ENCODE measurements at regions not wholly inside any gene's neighbourhood (a gene's known extent, or its start where the extent isn't known, plus 50 kb on each side); places are given as distances from the start of the nearest gene placed in this dataset.

- H3K27ac ChIP-seq = no peak overlapping the region
- H3K4me3 ChIP-seq = no peak overlapping the region
- ATAC-seq (no peak), DNase-seq (peak in 3 of 4 donors; percentile 14 to 40 (median 14))
- intact Hi-C loops (cut with DNase I) = no loop called here
- no peaks in the 10 kb centered on the region for H3K36me3 ChIP-seq (replicated peaks in 1 of 2; ENCODE audit: insufficient read depth in 1 of 2, low read depth in 2 of 2)
- no peaks in the 10 kb centered on the region for H3K4me1 ChIP-seq
- 10 to 21% methylated on average over 5 of the region's 5 CpGs for WGBS, 2 donors
- no peaks in the 10 kb centered on the region for H3K9me3 ChIP-seq
- TF ChIP-seq POLR2A (IDR thresholded peaks at IDR 0.05) (no peak), CTCF (IDR thresholded peaks at IDR 0.05) (no peak)
- no peaks in the 10 kb centered on the region for H3K27me3 ChIP-seq
Observed at GRCh38 chr1:57835620-57836019, 411.8 kb upstream of the DAB1 start.

- WGBS, 2 donors = 65 to 83% methylated on average over 2 of the region's 2 CpGs
- Histone ChIP-seq H3K27ac (no peak overlapping the region), H3K4me1 (no peaks in the 10 kb centered on the region), H3K4me3 (no peak overlapping the region), H3K36me3 (replicated peaks in 1 of 2; ENCODE audit: insufficient read depth in 1 of 2, low read depth in 2 of 2) (no peaks in the 10 kb centered on the region), H3K9me3 (no peaks in the 10 kb centered on the region), H3K27me3 (no peaks in the 10 kb centered on the region)
- intact Hi-C loops (cut with DNase I) = no loop called here
- DNase-seq (no peak), ATAC-seq (no peak)
- TF ChIP-seq CTCF (IDR thresholded peaks at IDR 0.05) (no peak), POLR2A (IDR thresholded peaks at IDR 0.05) (no peak)
Observed at GRCh38 chr1:57833296-57833695, 409.4 kb upstream of the DAB1 start.

GRCh38 chr1:57832612-57833011 is 408.8 kb upstream of the DAB1 start:
- Histone ChIP-seq H3K27ac (no peak overlapping the region), H3K27me3 (no peaks in the 10 kb centered on the region), H3K4me1 (no peaks in the 10 kb centered on the region), H3K4me3 (no peak overlapping the region), H3K9me3 (no peaks in the 10 kb centered on the region), H3K36me3 (replicated peaks in 1 of 2; ENCODE audit: insufficient read depth in 1 of 2, low read depth in 2 of 2) (no peaks in the 10 kb centered on the region)
- intact Hi-C loops (cut with DNase I) = no loop called here
- ATAC-seq = no peak
- no peak for DNase-seq
- TF ChIP-seq POLR2A (IDR thresholded peaks at IDR 0.05) (no peak), CTCF (IDR thresholded peaks at IDR 0.05) (no peak)

GRCh38 chr1:57831624-57832023 is 407.8 kb upstream of the DAB1 start:
- 64 to 83% methylated on average over 1 of the region's 1 CpG for WGBS, 2 donors
- Histone ChIP-seq H3K9me3 (no peaks in the 10 kb centered on the region), H3K27me3 (no peaks in the 10 kb centered on the region), H3K27ac (no peak overlapping the region), H3K36me3 (replicated peaks in 1 of 2; ENCODE audit: insufficient read depth in 1 of 2, low read depth in 2 of 2) (no peaks in the 10 kb centered on the region), H3K4me3 (no peak overlapping the region), H3K4me1 (no peaks in the 10 kb centered on the region)
- intact Hi-C loops (cut with DNase I) = no loop called here
- ATAC-seq = no peak
- TF ChIP-seq CTCF (IDR thresholded peaks at IDR 0.05) (no peak), POLR2A (IDR thresholded peaks at IDR 0.05) (no peak)
- DNase-seq = no peak

GRCh38 chr1:57826535-57826934 is 402.7 kb upstream of the DAB1 start:
- ATAC-seq (no peak), DNase-seq (peak in 3 of 4 donors; percentile 22 to 27 (median 27))
- no peak for TF ChIP-seq CTCF (IDR thresholded peaks at IDR 0.05)
- TF ChIP-seq POLR2A (IDR thresholded peaks at IDR 0.05) = no peak
- 65 to 83% methylated on average over 2 of the region's 2 CpGs for WGBS, 2 donors
- H3K27ac ChIP-seq = no peak overlapping the region
- H3K27me3 ChIP-seq = no peaks in the 10 kb centered on the region
- no peak overlapping the region for H3K4me3 ChIP-seq
- intact Hi-C loops (cut with DNase I) = no loop called here
- no peaks in the 10 kb centered on the region for H3K4me1 ChIP-seq
- H3K36me3 ChIP-seq (replicated peaks in 1 of 2; ENCODE audit: insufficient read depth in 1 of 2, low read depth in 2 of 2) = no peaks in the 10 kb centered on the region
- no peaks in the 10 kb centered on the region for H3K9me3 ChIP-seq

Data from body of pancreas (tissue), 4 donors.